Hematopoietic multipotent progenitor cell treated with erythropoietin and hydrocortisone succinate and interleukin-3 and kit ligand, for 17 days (in vitro differentiated cells): ENCODE measurements at regions not wholly inside any gene's neighbourhood (a gene's known extent, or its start where the extent isn't known, plus 50 kb on each side); places are given as distances from the start of the nearest gene placed in this dataset.
"Not testable (repeated sequence)": the region's sequence is repeated elsewhere in the genome, so short reads cannot be mapped to it uniquely, and the experiment has no call there.

Experiments used
- DNase-seq: peaks from one replicate; pipeline ENCODE4 v3.0.0-alpha.2; 2015; ENCODE audit warnings: low spot score

DNA sequence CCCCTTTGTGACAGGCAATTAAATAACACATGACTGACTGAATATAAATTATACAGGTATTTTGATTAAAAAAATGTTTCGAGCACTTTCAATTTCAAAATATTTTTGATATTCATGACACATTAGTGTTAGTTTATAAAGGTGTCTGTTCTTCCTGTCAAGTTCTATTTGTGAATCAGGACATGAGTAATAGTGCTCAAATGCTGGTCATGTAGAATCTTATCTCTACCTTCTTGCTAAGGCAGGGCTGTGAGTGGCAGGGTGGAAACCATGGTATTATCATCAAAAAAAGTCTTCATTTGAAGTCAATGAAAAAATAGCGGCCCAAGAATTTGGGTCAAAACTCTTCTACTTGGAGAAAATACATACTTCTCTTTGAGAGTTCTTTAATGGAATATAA is 250.2 kb downstream of the DACT1 start:
- no peak for DNase-seq

DNA sequence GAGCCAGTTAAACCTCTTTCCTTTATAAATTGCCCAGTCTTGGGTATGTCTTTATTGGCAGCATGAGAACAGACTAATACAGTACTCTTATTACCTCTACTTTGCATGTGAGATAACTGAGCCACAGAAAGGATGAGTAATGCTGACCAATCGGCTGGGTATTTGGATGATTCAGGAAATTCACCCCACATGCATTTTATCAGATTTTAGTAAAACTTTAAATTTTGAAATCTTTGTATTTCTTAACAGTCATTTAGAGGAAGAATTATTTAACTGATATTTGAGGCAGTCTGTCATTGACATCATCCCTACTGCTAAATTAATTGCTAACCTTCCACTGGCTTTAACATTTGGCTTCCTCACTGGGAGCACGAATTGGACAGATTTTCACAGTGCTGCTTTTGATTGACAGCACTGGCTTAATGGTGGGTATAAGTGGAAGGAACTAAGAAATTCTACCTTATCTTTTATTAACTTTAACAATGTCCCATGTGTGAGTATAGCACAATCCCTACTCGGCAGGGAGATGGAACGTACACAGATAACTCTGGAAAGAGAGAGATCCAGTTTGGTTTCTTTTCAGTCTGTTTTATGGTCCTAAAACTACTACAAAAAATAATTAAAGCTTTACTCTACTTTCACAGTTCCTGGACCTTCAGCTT is 261.0 kb downstream of the DACT1 start:
- DNase-seq = no peak

DNA sequence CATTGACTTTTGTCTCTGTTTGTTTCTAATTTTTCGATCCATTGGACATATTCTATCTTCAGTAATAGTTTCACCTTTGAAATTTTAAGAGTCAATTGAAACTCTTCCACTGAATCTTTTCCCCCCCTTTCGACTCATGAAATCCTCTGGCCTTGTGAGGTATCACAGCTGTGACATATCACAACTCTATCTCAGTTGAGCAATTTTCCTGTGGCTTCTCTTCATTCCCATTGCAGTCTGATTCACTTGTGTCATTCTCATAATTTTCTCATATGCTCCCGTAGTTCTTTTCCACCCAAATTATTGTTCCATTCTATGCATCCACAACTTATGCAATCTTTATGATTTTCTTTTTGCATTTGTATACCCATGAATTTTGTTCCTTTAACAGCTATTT is 261.6 kb downstream of the DACT1 start:
- DNase-seq = no peak

DNA sequence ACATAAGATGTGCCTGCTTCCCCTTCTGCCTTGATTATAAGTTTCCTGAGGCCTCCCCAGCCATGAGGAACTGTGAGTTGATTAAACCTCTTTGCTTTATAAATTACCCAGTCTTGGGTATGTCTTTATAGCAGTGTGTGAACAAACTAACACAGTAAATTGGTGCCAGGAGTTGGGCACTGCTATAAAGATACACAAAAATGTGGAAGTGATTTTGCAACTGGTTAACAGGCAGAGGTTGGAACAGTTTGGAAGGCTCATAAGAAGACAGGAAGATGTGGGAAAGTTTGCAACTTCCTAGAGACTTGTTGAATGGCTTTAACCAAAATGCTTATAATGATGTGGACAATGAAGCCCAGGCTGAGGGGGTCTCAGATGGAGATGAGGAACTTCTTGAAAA is 264.1 kb downstream of the DACT1 start:
- DNase-seq = no peak

DNA sequence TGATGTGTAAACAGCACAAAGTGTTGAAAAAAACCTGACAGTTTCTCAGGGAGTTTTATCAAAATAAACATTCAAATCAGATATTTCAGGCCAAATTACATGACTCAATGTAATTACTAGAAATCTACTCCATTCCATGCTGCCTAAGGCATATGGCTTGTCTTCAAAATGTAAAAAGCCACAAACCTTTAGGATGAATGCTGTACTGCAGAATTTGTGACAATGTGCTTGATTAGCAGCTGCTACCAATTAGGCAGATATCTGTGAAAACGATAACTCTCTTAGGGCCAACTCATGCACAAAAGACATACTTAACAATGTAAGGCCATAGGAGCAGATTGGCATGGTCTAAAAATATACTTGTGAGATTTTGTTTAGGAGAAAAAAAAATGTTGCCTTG is 267.0 kb downstream of the DACT1 start:
- DNase-seq = no peak

DNA sequence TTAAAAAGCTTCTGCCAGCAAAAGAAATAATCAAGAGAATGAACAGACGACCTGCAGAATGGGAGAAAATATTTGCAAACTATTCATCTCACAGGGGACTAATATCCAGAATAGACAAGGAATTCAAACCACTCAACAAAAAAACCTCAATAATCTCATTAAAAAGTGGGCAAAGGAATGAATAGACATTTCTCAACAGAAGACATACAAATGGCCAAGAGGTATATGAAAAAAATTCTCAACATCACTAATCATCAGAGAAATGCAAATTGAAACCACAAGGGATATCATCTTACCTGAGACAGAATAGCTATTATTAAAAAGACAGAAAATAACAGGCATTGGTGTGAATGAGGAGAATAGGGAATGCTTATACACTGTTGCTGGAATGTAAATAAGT is 270.0 kb downstream of the DACT1 start:
- no peak for DNase-seq

DNA sequence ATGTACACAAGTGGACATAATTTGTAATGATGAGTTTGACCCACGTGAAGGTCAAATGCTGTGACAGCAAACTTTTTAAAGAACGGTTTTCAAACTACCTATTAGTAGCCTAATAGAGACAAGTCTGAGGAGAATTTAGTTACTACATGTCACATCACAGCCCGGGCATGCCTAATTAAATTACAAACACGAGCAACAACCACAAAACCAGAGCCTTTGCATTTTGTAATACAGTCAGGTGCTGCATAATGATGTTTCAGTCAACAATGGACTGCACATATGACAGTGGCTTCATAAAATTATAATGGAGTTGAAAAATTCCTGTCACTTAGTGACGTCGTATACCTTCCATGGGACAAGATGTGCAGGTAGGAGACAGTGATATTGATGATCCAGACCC is 274.5 kb downstream of the DACT1 start:
- DNase-seq = no peak

DNA sequence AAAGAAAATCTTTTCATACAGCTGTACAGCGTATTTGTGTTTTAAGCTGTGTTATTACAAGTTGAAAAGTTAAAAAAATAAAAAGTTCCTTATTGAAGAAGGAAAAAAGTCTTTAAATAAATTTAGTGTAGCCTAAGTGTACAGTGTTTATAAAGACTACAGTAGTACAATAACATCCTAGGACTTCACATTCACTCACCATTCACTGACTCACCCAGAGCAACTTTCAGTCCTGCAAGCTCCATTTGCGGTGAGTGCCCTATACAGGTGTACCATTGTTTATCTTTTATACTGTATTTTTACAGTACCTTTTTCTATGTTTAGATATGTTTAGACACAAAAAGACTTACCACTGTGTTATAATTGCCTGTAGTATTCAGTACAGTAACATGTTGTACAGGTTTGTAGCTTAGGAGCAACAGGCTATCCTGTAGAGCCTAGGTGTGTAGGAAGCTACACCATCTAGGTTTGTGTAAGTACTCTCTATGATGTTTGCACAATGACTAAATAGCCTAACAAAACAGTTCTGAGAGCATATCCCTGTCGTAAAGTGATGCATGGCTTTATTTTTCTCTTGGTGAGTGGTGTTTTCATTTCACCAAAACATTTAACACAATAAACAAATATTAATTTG is 275.2 kb downstream of the DACT1 start:
- DNase-seq = no peak

DNA sequence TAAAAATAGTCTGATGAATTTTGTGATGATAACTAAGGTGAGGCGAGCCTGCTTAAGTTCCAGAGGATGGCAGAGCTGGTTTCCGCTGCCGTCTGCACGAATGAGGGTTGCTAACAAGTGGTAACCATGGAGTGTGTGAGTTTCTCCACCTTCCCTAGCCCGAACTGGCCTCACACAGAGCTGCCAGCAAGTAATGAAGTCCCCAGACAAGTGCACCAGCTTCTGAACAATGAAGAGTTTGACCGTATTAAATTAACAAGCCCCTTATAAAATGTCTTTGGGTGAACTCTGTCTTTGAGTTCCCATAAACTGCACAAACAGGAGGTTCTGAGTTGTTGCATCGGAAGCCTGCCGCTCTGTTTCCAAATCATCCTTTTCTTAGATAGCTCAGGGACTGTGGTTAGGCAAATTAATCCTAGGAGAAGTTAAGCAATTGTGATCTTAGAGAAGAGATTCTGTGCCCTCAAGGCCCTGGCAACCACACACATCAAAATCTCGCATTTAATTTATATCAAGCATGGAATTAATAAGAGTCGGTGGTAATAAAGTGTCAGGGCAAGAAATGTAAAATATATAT is 274.1 kb upstream of the DAAM1 start:
- DNase-seq = no peak

DNA sequence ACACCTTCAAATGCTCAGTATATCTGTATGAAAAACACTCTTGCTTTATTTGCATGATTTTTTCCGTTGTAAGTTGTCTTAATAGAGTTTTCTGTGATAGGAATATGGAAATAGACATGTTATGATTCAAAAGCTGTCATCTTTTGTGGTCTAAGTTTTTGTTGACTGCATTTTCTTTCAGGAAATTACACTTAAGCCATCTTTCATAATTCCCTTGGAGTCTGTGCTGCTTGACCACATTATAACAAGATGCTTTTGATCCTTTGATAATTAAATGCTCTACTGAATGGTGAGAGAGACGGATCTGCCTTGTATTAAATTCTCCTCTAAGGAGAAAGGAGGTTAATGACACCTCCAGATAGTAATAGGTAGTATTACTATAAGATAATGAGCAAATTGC is 272.8 kb upstream of the DAAM1 start:
- DNase-seq = no peak

DNA sequence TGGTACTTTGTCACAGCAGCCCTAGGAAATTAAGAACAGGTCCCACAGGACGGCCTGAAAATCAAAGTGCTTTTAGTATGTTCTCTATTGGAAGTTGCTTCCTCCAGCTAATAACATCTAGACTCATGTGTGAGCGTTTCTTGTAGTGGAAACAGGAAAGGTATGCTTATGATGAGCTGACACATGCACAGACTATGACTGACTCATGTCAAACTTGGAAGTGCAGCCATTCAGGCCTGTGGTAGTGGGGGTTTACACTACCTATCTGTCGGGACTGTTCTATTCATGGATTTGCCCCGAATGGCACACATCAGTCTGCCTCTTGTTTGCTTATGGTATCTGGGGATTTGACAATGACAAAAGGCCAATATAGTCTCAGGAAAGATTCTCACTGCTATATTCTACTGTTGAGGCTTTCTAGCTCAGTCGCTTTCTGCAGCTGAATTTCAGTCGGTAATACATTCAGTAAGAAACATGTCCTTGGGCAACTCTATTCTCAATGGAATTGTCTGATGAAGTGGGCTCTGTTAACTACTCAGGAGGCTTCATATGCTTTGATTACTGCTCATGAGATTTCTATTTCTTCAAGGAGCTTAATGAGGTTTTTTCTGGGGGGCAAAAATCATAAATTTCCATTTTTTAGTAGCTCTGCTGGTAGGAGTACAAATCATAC is 270.3 kb upstream of the DAAM1 start:
- DNase-seq = no peak

DNA sequence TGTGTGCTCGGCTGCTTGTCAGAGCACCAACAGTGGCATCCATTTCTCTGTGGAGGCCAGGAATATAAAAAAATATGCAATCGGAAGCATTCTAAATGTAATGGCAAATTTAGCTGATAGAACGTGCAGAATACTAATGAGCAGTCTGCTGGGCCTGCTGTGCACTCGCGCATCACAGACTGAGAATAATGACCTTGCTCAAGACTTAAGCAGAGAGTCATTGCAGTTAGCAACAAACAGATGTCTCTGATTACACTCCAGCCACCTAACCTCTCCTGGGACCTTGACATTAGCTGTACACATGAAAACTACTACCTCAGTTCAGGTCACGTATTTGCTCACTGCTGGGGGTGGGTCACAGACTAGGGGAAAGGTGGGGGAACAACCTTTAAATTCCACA is 269.2 kb upstream of the DAAM1 start:
- no peak for DNase-seq

DNA sequence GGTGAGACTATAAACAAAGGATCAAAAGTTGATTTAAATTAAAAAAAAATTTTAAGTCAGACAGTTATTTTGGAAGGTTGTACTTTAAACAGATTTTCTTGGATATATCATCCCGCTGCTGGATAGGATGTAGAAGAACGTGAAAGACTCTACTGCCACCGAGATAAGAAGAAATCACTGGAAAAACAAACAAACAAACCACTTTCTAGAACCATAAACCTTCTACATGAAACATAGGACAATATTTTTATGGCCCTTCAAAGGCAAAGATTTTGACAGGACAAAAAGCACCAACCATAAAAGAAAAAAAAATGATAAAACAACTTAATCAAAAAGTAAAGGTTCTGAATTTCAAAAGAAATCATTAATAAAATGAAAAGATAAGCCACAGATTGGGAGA is 268.2 kb upstream of the DAAM1 start:
- no peak for DNase-seq

DNA sequence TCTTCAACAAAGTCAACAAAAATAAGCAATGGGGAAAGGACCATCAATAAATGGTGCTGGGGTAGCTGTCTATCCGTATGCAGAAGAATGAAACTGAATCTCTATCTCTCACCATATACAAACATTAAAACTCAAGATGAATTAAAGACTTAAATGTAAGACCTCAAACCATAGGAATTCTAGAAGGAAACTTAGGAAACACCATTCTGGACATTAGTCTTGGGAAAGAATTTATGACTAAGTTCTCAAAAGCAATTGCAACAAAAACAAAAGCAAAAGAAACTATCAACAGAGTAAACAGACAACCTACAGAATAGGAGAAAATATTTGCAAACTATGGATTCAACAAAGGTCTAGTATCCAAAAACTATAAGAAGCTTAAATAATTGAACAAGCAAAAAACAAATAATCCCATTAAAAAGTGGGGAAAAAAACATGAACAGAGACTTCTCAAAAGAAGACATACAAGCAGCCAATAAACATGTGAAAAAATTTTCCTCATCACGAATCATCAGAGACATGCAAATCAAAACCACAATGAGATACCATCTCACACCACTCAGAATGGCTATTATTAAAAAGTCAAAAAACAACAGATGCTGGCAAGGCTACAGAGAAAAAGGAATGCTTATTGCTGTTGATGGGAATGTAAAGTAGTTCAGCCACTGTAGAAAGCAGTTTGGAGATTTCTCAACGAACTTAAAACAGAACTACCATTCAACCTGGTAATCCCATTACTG is 266.1 kb upstream of the DAAM1 start:
- DNase-seq = not testable (repeated sequence)

DNA sequence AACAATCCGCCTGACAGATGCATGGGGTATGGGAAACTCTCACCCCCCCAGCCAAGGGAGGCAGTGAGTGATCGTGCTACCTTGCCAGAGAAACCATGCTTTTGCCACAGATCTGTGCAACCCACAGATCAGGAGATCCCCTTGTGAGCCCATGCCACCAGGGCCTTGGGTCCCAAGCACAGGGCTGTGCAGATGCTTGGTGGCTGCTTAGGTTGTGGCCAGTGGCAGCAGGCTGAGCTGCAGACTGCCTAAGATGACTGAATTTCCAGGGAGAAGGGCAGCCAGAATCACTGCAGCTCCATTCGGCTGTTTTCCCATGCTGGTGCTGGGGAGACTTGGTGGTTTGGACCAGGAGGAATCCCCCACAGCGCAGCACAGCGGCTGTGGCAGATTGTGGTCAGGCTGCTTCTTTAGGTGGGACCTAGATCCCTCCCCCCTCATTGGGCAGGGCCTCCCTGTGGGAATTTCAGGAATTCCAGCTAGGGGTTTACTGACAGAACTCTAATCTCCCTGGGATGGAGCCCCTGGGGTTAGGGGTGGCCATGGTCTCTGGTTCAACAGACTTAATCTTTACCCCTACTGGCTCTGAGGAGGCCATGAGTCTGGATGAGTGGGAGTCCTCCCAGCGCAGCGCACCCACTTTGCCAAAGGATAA is 264.6 kb upstream of the DAAM1 start:
- DNase-seq = no peak

DNA sequence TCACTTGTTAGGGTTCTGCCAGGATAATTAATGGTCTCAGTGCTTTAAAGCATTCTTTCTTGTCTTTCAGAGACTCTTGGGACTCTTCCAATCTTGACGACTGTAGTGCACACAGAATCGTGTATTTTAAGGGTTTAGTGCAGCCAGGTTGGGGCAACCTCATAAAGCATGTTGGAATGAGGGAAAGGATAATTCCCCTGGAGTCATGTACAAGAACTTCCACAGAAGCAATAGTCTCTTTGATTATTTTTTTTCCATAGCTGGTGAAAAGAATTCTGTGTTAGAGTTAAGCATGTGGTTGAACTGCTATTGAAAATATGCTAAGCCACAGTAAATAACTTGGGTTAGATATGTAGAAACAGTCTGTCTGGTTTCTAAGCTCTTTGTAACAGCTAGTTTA is 246.8 kb upstream of the DAAM1 start:
- DNase-seq = no peak

DNA sequence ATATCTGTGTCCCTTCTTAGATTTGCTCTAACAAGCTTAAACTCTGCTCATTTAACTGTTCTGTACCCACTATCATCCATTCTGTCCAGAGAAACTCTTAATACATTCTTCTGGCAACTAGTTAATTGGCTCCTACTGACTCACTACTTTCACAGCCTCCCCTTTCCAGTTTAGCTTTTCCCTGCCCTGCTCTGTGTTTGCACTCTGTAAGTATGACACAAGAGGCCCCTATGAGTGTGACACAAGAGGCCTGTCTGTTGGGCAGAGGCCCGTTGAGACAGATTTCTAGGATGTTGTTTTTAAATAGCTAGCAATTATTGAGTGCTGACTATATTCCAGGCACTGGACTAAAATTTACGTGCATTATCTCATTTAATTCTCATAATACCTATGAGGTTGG is 246.0 kb upstream of the DAAM1 start:
- DNase-seq = no peak

DNA sequence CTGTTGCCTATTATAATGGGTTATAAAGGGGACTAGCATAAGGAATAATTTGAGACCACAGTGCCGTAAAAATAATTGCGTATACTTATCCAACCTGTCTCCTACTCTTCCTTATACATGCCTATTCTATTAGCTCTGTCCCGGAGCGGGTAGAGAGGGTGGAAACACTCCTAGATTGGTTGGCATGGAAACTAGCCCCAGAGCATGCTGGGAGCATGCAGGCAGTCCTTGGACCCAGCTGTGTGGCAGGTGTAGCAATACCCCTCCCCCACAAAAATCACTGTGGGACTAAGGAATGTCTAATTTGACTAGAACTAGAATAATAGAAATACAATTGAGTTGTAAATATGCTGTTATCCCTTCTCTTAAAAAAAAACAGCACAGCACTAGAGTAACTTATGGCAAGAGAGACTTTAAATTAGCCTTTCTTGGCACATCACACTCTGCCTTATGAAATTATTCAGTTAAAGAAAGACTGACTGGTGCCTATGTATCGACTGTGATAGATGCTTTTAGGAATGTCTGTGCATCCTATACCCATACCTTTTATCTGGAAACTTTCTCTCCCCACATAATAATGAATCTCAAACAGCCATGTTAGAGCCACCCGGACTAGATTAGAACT is 244.0 kb upstream of the DAAM1 start:
- no peak for DNase-seq

DNA sequence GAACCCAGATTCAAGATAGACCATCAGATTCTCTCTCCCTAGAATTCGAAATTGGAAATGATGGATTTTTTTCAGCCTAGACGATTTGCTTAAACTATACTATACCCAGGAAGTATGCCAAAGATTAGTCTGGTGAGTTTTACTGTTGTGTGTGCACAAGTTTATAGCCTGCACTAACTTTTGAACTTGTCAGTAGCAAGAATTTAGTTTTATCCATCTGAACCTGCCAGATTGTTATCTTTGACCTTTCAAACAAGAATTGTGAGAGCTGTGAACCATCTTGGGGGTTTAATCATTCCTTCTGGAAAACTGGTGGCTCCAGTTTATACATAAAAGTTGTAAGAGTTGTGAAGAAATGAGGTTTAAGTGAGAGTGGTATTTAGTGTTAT is 243.5 kb upstream of the DAAM1 start:
- DNase-seq = no peak

DNA sequence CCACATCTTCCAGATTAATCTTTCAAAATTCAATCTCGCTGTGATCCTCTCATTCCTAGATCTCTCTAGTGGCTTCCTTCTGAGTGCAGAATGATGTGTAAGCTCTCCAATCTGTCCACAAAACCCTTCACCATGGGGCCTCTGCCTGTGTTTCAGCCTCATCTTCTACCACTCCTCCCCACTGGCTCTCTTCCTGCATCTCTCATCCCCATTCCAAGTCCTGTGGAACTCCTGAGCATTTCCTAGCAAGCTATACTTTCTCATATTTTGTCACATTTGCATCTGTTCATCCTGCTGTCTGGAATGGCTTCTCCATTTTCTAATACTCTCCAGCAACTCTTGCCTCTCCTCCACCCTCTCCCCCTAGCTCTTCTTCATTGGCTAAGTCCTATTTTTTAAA is 242.0 kb upstream of the DAAM1 start:
- DNase-seq = no peak

DNA sequence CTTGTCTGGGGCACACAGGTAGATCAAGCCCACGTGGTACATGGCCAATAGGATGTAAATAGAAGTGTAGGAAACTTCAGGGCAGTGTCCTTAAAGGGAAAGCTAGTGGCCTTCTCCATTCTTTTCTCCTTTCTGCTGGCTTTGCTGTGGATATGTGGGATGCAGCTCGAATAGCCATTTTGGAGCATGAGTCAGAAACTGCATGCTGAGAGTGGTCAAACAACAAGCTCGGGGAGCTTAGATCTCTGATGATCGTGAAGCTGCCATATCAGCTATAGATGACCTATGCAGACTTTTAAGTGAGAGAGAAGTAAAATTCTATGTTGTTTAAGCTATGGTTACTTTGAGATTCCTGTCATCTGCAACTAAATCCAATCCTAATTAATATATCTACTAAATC is 241.3 kb upstream of the DAAM1 start:
- DNase-seq = no peak
